Astrocyte (in vitro differentiated cells and primary cell): ENCODE measurements at regions not wholly inside any gene's neighbourhood (a gene's known extent, or its start where the extent isn't known, plus 50 kb on each side); places are given as distances from the start of the nearest gene placed in this dataset.

Source experiments
- DNase-seq: peaks from one replicate; pipeline ENCODE4 v3.0.0-alpha.2; 2010; ENCODE audit warnings: low read depth
- FAIRE-seq: peaks from 2 replicates; lab custom pipeline; 2011; peaks lifted over from hg19 to GRCh38; lab: Jason Lieb, UNC
- H2AFZ ChIP-seq: 2 replicates; pipeline ENCODE4 v1.6.0; 2012; ENCODE audit warnings: low read depth, low read length, inconsistent platforms
- H3K27ac ChIP-seq: 2 replicates; pipeline ENCODE4 v1.5.1; 2011; ENCODE audit warnings: low read depth, low read length, inconsistent platforms
- H3K27me3 ChIP-seq: 2 replicates; pipeline ENCODE4 v1.6.0; 2011; ENCODE audit warnings: low read length, inconsistent platforms; ENCODE audit not compliant: insufficient read depth
- H3K36me3 ChIP-seq: 2 replicates; pipeline ENCODE4 v1.5.1; 2011; ENCODE audit warnings: low read length, inconsistent platforms; ENCODE audit not compliant: insufficient read depth
- H3K4me1 ChIP-seq: 2 replicates; pipeline ENCODE4 v1.5.1; 2011; ENCODE audit warnings: low read length, inconsistent platforms; ENCODE audit not compliant: insufficient read depth
- H3K4me2 ChIP-seq: 2 replicates; pipeline ENCODE4 v1.6.0; 2012; ENCODE audit warnings: low read length, inconsistent platforms
- H3K4me3 ChIP-seq: 2 replicates; pipeline ENCODE4 v1.5.1; 2011; ENCODE audit warnings: low read depth, mild to moderate bottlenecking, low read length, inconsistent platforms; ENCODE audit not compliant: insufficient read depth
- H3K79me2 ChIP-seq: 2 replicates; pipeline ENCODE4 v1.6.0; 2012; ENCODE audit warnings: mild to moderate bottlenecking, low read length, inconsistent platforms; ENCODE audit not compliant: insufficient read depth
- H3K9ac ChIP-seq: 2 replicates; pipeline ENCODE4 v1.6.0; 2012; ENCODE audit warnings: mild to moderate bottlenecking, low read length, inconsistent platforms
- H3K9me3 ChIP-seq: 2 replicates; pipeline ENCODE4 v1.5.1; 2012; ENCODE audit warnings: low read depth, mild to moderate bottlenecking, low read length, inconsistent platforms; ENCODE audit not compliant: insufficient read depth
- H4K20me1 ChIP-seq: 2 replicates; pipeline ENCODE4 v1.6.0; 2012; ENCODE audit warnings: low read length, inconsistent platforms; ENCODE audit not compliant: insufficient read depth
- H3K27ac Mint-ChIP-seq: one replicate; pipeline ENCODE4 v1.8.0; 2021; ENCODE audit warnings: mild to moderate bottlenecking, mixed read lengths; ENCODE audit not compliant: unreplicated experiment
- H3K27me3 Mint-ChIP-seq: one replicate; pipeline ENCODE4 v1.8.0; 2021; ENCODE audit warnings: low read depth, mixed read lengths; ENCODE audit not compliant: unreplicated experiment
- H3K36me3 Mint-ChIP-seq: one replicate; pipeline ENCODE4 v1.8.0; 2021; ENCODE audit warnings: low read depth, mixed read lengths; ENCODE audit not compliant: unreplicated experiment
- H3K4me1 Mint-ChIP-seq: one replicate; pipeline ENCODE4 v1.8.0; 2021; ENCODE audit warnings: low read depth, mixed read lengths; ENCODE audit not compliant: unreplicated experiment
- H3K4me3 Mint-ChIP-seq: one replicate; pipeline ENCODE4 v1.8.0; 2021; ENCODE audit warnings: mild to moderate bottlenecking, moderate library complexity, mixed read lengths; ENCODE audit not compliant: unreplicated experiment
- H3K9me3 Mint-ChIP-seq: one replicate; pipeline ENCODE4 v1.8.0; 2021; ENCODE audit warnings: mild to moderate bottlenecking, mixed read lengths; ENCODE audit not compliant: unreplicated experiment
- EZH2 ChIP-seq: IDR thresholded peaks from 2 replicates; pipeline ENCODE4 v1.6.1; 2012; ENCODE audit warnings: mild to moderate bottlenecking, low read length, inconsistent platforms; ENCODE audit not compliant: insufficient read depth
- TF ChIP-seq, protein P1 (sequence below): IDR thresholded peaks from 2 replicates; pipeline ENCODE4 v1.5.1; 2011; ENCODE audit warnings: low read depth, mild to moderate bottlenecking, inconsistent platforms, low read length, moderate library complexity; ENCODE audit not compliant: insufficient read depth

GRCh38 chr3:193842832-193843473 is 249.9 kb downstream of the OPA1 start:
- Histone ChIP-seq H3K27me3 (peaks cover 53% of the 10 kb centered on the region), H3K9me3 (no peaks in the 10 kb centered on the region), H3K4me1 (no peaks in the 10 kb centered on the region), H2AFZ (no peak overlapping the region), H3K4me2 (no peak overlapping the region), H3K27ac (no peak overlapping the region), H4K20me1 (no peaks in the 10 kb centered on the region), H3K36me3 (no peaks in the 10 kb centered on the region), H3K9ac (no peak overlapping the region), H3K4me3 (no peak overlapping the region), H3K79me2 (no peaks in the 10 kb centered on the region)
- no peak overlapping the region for H3K4me3 Mint-ChIP-seq
- peaks cover 85% of the 10 kb centered on the region for H3K27me3 Mint-ChIP-seq
- TF ChIP-seq, protein P1, sequence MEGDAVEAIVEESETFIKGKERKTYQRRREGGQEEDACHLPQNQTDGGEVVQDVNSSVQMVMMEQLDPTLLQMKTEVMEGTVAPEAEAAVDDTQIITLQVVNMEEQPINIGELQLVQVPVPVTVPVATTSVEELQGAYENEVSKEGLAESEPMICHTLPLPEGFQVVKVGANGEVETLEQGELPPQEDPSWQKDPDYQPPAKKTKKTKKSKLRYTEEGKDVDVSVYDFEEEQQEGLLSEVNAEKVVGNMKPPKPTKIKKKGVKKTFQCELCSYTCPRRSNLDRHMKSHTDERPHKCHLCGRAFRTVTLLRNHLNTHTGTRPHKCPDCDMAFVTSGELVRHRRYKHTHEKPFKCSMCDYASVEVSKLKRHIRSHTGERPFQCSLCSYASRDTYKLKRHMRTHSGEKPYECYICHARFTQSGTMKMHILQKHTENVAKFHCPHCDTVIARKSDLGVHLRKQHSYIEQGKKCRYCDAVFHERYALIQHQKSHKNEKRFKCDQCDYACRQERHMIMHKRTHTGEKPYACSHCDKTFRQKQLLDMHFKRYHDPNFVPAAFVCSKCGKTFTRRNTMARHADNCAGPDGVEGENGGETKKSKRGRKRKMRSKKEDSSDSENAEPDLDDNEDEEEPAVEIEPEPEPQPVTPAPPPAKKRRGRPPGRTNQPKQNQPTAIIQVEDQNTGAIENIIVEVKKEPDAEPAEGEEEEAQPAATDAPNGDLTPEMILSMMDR = no peak
- no peak for TF ChIP-seq EZH2
- DNase-seq (no peak), FAIRE-seq (no peak)
- H3K9me3 Mint-ChIP-seq = peaks cover 5% of the 10 kb centered on the region
- peaks cover 5% of the 10 kb centered on the region for H3K4me1 Mint-ChIP-seq
- H3K36me3 Mint-ChIP-seq = peaks cover 3% of the 10 kb centered on the region
- H3K27ac Mint-ChIP-seq = no peak overlapping the region

DNA sequence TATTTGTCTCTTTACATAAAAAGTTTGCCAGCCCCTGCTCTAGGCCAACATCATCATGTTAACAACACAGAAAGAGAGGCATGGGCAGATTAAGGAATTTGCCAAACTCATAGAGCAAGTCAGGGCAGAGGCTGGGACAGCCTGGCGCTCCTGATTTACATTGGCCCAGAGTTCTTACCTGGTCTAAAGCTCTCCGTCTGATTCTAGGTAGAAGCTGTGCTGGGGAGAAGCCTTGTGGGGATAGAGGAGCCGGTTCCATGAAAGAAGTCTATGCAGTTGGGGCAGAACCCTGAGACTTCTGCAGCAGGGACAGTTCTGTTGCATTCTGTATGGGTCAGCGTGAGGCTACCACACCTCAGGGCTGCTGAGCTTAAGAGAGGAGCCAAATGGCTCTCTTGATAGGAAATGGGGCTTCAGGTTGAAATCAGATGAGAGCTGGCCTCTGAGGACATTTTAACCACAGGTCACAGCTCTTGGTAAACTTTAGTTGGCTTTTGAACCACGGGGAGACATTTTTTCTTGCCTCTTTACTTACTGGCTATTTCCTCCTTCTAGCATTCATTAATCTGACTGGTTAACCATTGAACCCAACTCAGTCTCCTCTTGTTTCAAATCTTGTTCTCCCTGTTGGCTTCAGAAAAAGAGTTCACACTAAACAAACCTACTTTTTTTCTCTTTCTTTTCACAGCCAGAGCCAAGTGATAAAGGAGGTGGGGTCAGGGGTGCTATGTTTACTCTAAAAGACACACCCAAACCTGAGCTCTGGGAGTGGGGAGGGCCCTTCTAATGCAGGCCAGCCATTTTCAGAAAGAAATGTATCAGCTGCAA is 250.7 kb downstream of the OPA1 start:
- Histone ChIP-seq H3K27me3 (peaks cover 53% of the 10 kb centered on the region), H3K4me2 (no peak overlapping the region), H4K20me1 (no peaks in the 10 kb centered on the region), H3K4me3 (no peak overlapping the region), H3K79me2 (no peaks in the 10 kb centered on the region), H3K27ac (no peak overlapping the region), H3K36me3 (no peaks in the 10 kb centered on the region), H3K9ac (no peak overlapping the region), H3K9me3 (no peaks in the 10 kb centered on the region), H2AFZ (no peak overlapping the region), H3K4me1 (no peaks in the 10 kb centered on the region)
- H3K36me3 Mint-ChIP-seq = peaks cover 3% of the 10 kb centered on the region
- H3K4me1 Mint-ChIP-seq = peaks cover 5% of the 10 kb centered on the region
- H3K4me3 Mint-ChIP-seq = no peak overlapping the region
- TF ChIP-seq, protein P1 = no peak
- no peak for TF ChIP-seq EZH2
- DNase-seq (no peak), FAIRE-seq (no peak)
- peaks cover 5% of the 10 kb centered on the region for H3K9me3 Mint-ChIP-seq
- peaks cover 78% of the 10 kb centered on the region for H3K27me3 Mint-ChIP-seq
- H3K27ac Mint-ChIP-seq = no peak overlapping the region

DNA sequence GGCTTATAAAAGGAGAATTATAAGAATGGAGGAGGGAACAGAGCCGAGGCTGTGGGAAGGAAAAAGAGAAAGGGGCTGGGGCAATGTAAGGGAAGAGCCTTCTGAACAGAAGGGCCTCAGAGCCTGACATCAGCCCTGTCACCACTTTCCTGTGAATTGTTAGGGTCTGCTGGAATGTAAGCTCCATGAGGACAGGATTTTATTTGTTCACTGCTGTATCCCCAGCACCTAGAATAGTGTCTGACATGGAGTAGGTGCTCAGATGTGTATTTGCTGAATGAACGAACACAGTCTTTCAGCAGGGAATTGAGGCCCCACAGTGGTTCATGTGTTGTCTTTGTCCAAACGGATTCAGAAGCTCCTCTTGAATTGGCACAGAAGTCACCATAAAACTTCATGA is 251.5 kb downstream of the OPA1 start:
- no peak overlapping the region for H3K27ac Mint-ChIP-seq
- H2AFZ ChIP-seq = no peak overlapping the region
- peaks cover 3% of the 10 kb centered on the region for H3K36me3 Mint-ChIP-seq
- H4K20me1 ChIP-seq = no peaks in the 10 kb centered on the region
- peaks cover 53% of the 10 kb centered on the region for H3K27me3 ChIP-seq
- H3K4me3 ChIP-seq = no peak overlapping the region
- H3K9ac ChIP-seq = no peak overlapping the region
- no peak for DNase-seq
- TF ChIP-seq, protein P1 = no peak
- TF ChIP-seq EZH2 = no peak
- peaks cover 5% of the 10 kb centered on the region for H3K4me1 Mint-ChIP-seq
- peaks cover 76% of the 10 kb centered on the region for H3K27me3 Mint-ChIP-seq
- no peak for FAIRE-seq
- H3K9me3 ChIP-seq = no peaks in the 10 kb centered on the region
- H3K4me3 Mint-ChIP-seq = no peak overlapping the region
- H3K36me3 ChIP-seq = no peaks in the 10 kb centered on the region
- H3K4me2 ChIP-seq = no peak overlapping the region
- H3K4me1 ChIP-seq = no peaks in the 10 kb centered on the region
- peaks cover 5% of the 10 kb centered on the region for H3K9me3 Mint-ChIP-seq
- H3K79me2 ChIP-seq = no peaks in the 10 kb centered on the region
- no peak overlapping the region for H3K27ac ChIP-seq
